A673 (cell line): ENCODE measurements at regions not wholly inside any gene's neighbourhood (a gene's known extent, or its start where the extent isn't known, plus 50 kb on each side); places are given as distances from the start of the nearest gene placed in this dataset.

Source experiments
- EZH2 ChIP-seq: fragments of 200-600 bp; sonication (generic); IDR thresholded peaks from 2 replicates; pipeline ENCODE4 v1.6.1; 2017; ENCODE audit warnings: borderline replicate concordance, low read depth, mild to moderate bottlenecking, mixed read lengths, antibody characterized with exemption, low read length; ENCODE audit not compliant: poor library complexity, severe bottlenecking
- TF ChIP-seq, protein P1 (sequence below): fragments of 300-800, 200-600 bp; sonication (generic); conservative IDR thresholded peaks from 2 replicates; pipeline ENCODE4 v1.5.1; 2017; ENCODE audit warnings: low read depth, mild to moderate bottlenecking, antibody characterized with exemption, low read length, moderate library complexity, mixed read lengths

- TF ChIP-seq, protein P1, sequence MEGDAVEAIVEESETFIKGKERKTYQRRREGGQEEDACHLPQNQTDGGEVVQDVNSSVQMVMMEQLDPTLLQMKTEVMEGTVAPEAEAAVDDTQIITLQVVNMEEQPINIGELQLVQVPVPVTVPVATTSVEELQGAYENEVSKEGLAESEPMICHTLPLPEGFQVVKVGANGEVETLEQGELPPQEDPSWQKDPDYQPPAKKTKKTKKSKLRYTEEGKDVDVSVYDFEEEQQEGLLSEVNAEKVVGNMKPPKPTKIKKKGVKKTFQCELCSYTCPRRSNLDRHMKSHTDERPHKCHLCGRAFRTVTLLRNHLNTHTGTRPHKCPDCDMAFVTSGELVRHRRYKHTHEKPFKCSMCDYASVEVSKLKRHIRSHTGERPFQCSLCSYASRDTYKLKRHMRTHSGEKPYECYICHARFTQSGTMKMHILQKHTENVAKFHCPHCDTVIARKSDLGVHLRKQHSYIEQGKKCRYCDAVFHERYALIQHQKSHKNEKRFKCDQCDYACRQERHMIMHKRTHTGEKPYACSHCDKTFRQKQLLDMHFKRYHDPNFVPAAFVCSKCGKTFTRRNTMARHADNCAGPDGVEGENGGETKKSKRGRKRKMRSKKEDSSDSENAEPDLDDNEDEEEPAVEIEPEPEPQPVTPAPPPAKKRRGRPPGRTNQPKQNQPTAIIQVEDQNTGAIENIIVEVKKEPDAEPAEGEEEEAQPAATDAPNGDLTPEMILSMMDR: peak; percentile 69
- no peak for TF ChIP-seq EZH2
Observed at GRCh38 chr21:18041012-18041411, 203.6 kb upstream of the CHODL start.
